ENCODE measurements at regions not wholly inside any gene's neighbourhood (a gene's known extent, or its start where the extent isn't known, plus 50 kb on each side); places are given as distances from the start of the nearest gene placed in this dataset.

DNA sequence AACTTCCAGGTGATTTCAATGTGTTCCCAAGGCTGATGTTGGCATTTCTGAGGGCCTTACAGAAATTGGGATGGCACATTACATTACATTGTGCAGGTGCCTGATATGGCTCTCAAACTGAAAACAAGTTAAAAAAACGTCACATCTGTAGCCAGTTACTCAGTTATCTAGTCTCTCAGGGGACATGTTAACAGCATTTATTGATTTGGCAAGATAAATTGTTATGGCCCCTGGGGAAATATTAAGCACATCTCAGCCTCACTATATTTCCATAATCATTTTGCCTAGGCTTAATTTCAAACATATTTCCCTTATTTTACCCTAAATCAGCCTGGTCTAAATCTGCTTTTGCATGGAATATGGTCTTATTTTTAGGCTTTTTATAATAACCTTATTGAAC lies 290.0 kb downstream of the IL15 start:
- no peak for DNase-seq

DNA sequence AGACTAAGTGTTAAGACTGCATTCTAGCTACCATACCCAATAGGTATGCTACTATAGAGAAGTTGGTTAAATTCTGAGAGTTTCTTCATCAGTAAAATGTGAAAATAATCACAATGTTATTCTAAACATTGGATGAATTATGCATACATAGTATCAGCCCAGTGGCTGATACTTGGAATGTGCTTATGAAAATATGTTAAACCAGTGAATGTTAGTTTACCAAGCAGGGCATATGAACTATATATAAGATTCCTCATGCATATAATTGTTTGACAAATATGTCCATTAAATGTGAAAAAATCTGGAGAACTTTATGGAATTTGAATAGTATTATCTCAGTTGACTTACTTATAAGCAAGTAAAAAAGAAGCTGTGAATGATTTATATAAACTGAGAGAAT lies 296.1 kb downstream of the IL15 start:
- DNase-seq, result no peak

DNA sequence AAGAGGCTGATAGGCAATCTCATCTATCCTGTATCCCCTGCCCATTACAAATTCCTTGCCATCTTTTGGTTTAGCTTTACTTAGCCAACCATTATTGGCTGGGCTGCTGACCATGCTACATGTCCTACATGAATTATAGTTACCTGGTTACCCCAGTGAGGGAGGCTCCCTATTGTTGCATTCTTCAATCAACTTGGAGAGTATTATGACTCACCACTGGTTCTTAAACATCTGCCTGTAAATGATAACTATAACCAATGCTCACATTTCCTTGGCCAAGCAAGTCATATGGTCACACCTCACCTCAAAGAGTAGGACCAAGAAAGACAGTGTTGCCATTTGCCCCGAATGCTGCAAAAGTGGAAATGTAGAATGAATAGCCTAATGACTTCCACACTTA lies 297.6 kb downstream of the IL15 start:
- DNase-seq, result no peak

DNA sequence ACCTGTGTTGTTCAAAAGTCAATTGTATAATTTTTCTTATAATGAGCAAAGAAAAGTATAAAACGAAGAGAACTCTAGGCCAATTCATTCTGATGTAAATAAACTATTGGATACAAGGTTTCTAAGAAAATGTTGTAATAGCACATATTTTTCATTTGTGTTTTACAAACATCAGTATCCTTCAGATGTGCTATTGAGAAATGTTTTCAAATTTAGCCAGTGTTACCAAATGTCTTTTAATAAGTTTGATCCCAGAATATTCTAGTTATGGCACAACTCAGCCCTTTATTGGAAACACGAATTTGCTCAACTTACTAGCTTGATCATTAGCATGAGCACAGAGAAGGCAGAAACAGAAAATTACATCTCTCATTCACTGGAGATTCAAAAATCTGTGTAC lies 319.3 kb downstream of the IL15 start:
- no peak for DNase-seq

DNA sequence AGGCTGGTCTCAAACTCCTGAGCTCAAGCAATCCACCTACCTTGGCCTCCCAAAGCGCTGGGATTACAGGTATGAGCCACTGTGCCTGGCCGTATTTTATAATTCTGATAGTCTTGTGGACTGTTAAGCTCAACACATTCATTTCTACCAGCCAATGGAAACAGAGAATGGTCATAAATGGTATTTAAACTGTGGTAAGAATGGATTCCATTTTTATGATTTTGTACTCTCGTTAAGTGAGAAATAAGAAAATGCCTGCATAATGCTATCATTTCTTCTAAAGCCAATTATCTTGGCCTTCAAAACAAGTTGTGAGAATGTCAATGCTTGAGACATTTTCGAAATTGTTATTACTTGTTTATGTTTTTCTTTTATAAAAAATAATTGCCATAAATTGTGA lies 321.0 kb downstream of the IL15 start:
- DNase-seq, result no peak

DNA sequence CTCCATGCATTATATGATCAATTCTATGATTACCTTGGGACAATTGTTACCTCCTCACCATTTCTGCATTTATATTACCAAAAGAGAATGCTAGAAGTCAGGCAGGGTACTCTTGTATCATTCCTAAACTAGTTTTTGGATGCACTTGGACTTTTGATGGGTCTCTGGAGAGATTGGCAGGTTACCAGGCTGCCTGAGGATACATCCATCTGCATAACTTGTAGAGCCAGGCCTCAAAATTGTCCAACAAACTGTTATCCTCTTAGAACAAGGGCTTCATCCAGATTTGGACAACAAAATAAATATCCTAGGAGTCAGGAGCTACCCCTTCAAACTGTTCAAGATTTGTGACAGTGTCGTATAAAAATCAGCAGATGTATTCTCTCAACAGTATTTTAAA lies 326.1 kb downstream of the IL15 start:
- DNase-seq, result no peak

DNA sequence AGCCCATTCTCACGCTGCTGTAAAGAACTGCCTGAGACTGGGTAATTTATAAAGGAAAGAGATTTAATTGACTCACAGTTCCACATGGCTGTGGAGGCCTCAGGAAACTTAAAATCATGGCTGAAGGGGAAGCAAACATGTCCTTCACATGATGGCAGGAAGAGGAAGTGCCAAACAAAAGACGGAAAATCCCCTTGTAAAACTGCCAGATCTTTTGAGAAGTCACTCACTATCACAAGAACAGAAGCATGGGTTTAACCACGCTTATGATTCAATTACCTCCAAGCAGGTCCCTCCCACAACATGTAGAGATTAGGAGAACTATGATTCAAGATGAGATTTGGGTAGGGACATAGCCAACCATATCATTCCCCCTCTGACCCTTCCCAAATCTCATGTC lies 335.5 kb downstream of the IL15 start:
- DNase-seq, result no peak

DNA sequence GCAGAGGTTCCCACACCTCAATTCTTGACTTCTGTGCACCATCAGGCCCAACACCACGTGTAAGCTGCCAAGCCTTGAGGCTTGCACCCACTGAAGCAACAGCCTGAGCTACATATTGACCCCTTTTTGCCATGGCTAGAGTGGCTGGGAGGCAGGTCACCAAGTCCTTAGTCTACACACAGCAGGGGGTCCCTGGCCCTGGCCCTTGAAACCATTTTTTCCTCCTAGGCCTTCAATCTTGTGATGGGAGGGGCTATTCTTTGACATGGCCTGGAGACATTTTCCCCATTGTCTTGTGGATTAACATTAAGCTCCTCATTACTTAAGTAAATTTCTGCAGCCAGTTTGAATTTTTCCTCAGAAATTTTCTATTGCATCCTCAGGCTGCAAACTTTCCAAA lies 336.6 kb downstream of the IL15 start:
- DNase-seq, result no peak
